Testis (tissue), 2 donors: ENCODE measurements at regions not wholly inside any gene's neighbourhood (a gene's known extent, or its start where the extent isn't known, plus 50 kb on each side); places are given as distances from the start of the nearest gene placed in this dataset.

Source experiments
- DNase-seq: peaks from one replicate; pipeline ENCODE4 v3.0.0-alpha.2; 2019
- H3K27ac ChIP-seq, 2 donors: fragments of 200-600 bp; sonication (generic); one replicate each; pipeline ENCODE4 v1.5.1; 2019
- H3K27me3 ChIP-seq: fragments of 200-600 bp; sonication (generic); one replicate; pipeline ENCODE4 v1.5.1; 2019
- H3K36me3 ChIP-seq: fragments of 200-600 bp; sonication (generic); one replicate; pipeline ENCODE4 v1.5.1; 2017; ENCODE audit warnings: low read depth; ENCODE audit errors: missing control alignments
- H3K4me1 ChIP-seq: fragments of 200-600 bp; sonication (generic); one replicate; pipeline ENCODE4 v1.5.1; 2019
- H3K4me3 ChIP-seq, 2 donors: fragments of 200-600 bp; sonication (generic); one replicate each; pipeline ENCODE4 v1.5.1; 2017 to 2019
- H3K9me3 ChIP-seq: fragments of 200-600 bp; sonication (generic); one replicate; pipeline ENCODE4 v1.5.1; 2017
- CTCF ChIP-seq, 3 experiments: fragments of 450-650 bp in 2 of 3; fragments of 200-600 bp in 1 of 3; sonication (generic) in 1 of 3; IDR thresholded peaks; one replicate each; pipeline ENCODE4 v1.5.1; 2016 to 2019; ENCODE audit warnings: antibody characterized with exemption in 3 of 3, mild to moderate bottlenecking in 2 of 3, moderate library complexity in 1 of 3
- POLR2A ChIP-seq: fragments of 450-650 bp; IDR thresholded peaks from one replicate; pipeline ENCODE4 v1.6.1; 2017; ENCODE audit warnings: antibody characterized with exemption, mild to moderate bottlenecking, moderate library complexity
- WGBS, 2 donors: methylation state at CpG; one replicate each; pipeline ENCODE4 v1.1.5; 2018; 5-methylcytosine and 5-hydroxymethylcytosine counted together
- intact Hi-C: fragments of 100-400 bp; cut with DNase I; formaldehyde crosslinking; loops from one replicate; pipeline ENCODE4 v1.15.1; 2023; ENCODE audit warnings: low total_unique reads

- Histone ChIP-seq H3K27ac (no peak overlapping the region), H3K4me3 (no peak overlapping the region), H3K27me3 (no peaks in the 10 kb centered on the region), H3K4me1 (no peaks in the 10 kb centered on the region), H3K36me3 (no peaks in the 10 kb centered on the region), H3K9me3 (no peaks in the 10 kb centered on the region)
- WGBS, 2 donors = 67 to 70% methylated on average over 3 of the region's 3 CpGs
- intact Hi-C loops = no loop called here
- TF ChIP-seq POLR2A (no peak), CTCF (IDR thresholded peaks at IDR 0.05) (no peak)
- DNase-seq = no peak
Measured at GRCh38 chr21:35145626-35146233, 96.6 kb upstream of the RUNX1 start.

GRCh38 chr21:35144978-35145377, 95.9 kb upstream of the RUNX1 start:
- no peak for TF ChIP-seq POLR2A
- TF ChIP-seq CTCF (IDR thresholded peaks at IDR 0.05) = no peak
- H3K9me3 ChIP-seq = no peaks in the 10 kb centered on the region
- WGBS, 2 donors = 87 to 93% methylated on average over 2 of the region's 2 CpGs
- H3K4me3 ChIP-seq = no peak overlapping the region
- intact Hi-C loops = no loop called here
- no peaks in the 10 kb centered on the region for H3K4me1 ChIP-seq
- H3K27ac ChIP-seq = no peak overlapping the region
- no peaks in the 10 kb centered on the region for H3K36me3 ChIP-seq
- no peak for DNase-seq
- H3K27me3 ChIP-seq = no peaks in the 10 kb centered on the region

- WGBS, 2 donors = 78 to 92% methylated on average over 1 of the region's 1 CpG
- intact Hi-C loops = no loop called here
- H3K27me3 ChIP-seq = no peaks in the 10 kb centered on the region
Measured at GRCh38 chr21:35142036-35142815, 93.1 kb upstream of the RUNX1 start.

GRCh38 chr21:35139382-35139715, 90.2 kb upstream of the RUNX1 start:
- intact Hi-C loops = no loop called here
- Histone ChIP-seq H3K27me3 (no peaks in the 10 kb centered on the region), H3K36me3 (no peaks in the 10 kb centered on the region), H3K4me3 (no peak overlapping the region), H3K9me3 (no peaks in the 10 kb centered on the region), H3K27ac (no peak overlapping the region), H3K4me1 (no peaks in the 10 kb centered on the region)
- TF ChIP-seq CTCF (IDR thresholded peaks at IDR 0.05) (no peak), POLR2A (no peak)
- DNase-seq = no peak
- WGBS, 2 donors = 82 to 90% methylated on average over 4 of the region's 4 CpGs

More at GRCh38 chr21:35142036-35142815, 93.1 kb upstream of the RUNX1 start:
- no peaks in the 10 kb centered on the region for H3K36me3 ChIP-seq
- H3K4me3 ChIP-seq = no peak overlapping the region
- no peak overlapping the region for H3K27ac ChIP-seq
- no peak for TF ChIP-seq CTCF (IDR thresholded peaks at IDR 0.05)
- TF ChIP-seq POLR2A = no peak
- DNase-seq = no peak
- no peaks in the 10 kb centered on the region for H3K9me3 ChIP-seq
- no peaks in the 10 kb centered on the region for H3K4me1 ChIP-seq
